Upper lobe of left lung (tissue), 4 donors: ENCODE measurements at regions not wholly inside any gene's neighbourhood (a gene's known extent, or its start where the extent isn't known, plus 50 kb on each side); places are given as distances from the start of the nearest gene placed in this dataset.

Experiments used
- EP300 ChIP-seq, 4 donors: sonication (generic); formaldehyde crosslinking; IDR thresholded peaks; one replicate each; pipeline ENCODE4 v1.5.1; 2017; ENCODE audit warnings: antibody characterized with exemption in 4 of 4, control low read depth in 2 of 4
- POLR2A ChIP-seq, 4 donors: fragments of 450-650 bp; IDR thresholded peaks; one replicate each; pipeline ENCODE4 v1.5.1; 2016 to 2017; ENCODE audit warnings: antibody characterized with exemption in 4 of 4, mild to moderate bottlenecking in 2 of 4
- POLR2AphosphoS5 ChIP-seq, 2 donors: sonication (generic); formaldehyde crosslinking; IDR thresholded peaks; one replicate each; pipeline ENCODE4 v1.5.1; 2017; ENCODE audit warnings: antibody characterized with exemption in 2 of 2
- TF ChIP-seq, protein P1 (sequence below), 6 experiments: fragments of 450-650 bp in 4 of 6; fragments of 200-600 bp in 2 of 6; sonication (generic) in 2 of 6; IDR thresholded peaks; one replicate each; pipeline ENCODE4 v1.5.1; 2016 to 2019; ENCODE audit warnings: antibody characterized with exemption in 6 of 6

DNA sequence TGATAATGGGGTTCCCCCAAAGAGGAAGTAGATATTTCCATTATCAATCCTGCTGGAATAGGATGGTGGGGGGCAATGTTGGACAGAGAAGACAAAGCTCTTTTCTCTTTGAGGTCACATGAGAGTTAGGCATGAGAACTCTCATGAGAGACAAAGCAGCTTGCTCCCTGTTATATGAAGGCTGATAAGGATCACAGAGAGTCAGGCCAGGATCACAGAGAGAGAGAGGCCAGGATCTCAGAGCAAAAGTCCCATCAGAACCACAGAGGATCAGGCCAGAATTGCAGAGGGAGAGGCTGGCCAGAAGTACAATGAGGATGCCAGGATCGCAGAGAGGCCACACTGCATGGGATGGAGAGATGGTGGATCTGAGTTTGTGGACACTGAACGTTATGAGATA is 457.1 kb downstream of the LPIN1 start:
- TF ChIP-seq, protein P1, sequence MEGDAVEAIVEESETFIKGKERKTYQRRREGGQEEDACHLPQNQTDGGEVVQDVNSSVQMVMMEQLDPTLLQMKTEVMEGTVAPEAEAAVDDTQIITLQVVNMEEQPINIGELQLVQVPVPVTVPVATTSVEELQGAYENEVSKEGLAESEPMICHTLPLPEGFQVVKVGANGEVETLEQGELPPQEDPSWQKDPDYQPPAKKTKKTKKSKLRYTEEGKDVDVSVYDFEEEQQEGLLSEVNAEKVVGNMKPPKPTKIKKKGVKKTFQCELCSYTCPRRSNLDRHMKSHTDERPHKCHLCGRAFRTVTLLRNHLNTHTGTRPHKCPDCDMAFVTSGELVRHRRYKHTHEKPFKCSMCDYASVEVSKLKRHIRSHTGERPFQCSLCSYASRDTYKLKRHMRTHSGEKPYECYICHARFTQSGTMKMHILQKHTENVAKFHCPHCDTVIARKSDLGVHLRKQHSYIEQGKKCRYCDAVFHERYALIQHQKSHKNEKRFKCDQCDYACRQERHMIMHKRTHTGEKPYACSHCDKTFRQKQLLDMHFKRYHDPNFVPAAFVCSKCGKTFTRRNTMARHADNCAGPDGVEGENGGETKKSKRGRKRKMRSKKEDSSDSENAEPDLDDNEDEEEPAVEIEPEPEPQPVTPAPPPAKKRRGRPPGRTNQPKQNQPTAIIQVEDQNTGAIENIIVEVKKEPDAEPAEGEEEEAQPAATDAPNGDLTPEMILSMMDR (IDR thresholded peaks at IDR 0.05) = no peak
- TF ChIP-seq POLR2AphosphoS5 (IDR thresholded peaks at IDR 0.05) = no peak
- no peak for TF ChIP-seq POLR2A (IDR thresholded peaks at IDR 0.05)
- no peak for TF ChIP-seq EP300 (IDR thresholded peaks at IDR 0.05)
